ENCODE measurements at regions not wholly inside any gene's neighbourhood (a gene's known extent, or its start where the extent isn't known, plus 50 kb on each side); places are given as distances from the start of the nearest gene placed in this dataset.

GRCh38 chr4:54363037-54363436, 133.9 kb downstream of the PDGFRA start:
- TF ChIP-seq CTCF (IDR thresholded peaks at IDR 0.05) (no peak), EZH2 (IDR thresholded peaks at IDR 0.05; ENCODE audit: borderline replicate concordance, insufficient read depth, low read depth, low read length, poor library complexity, severe bottlenecking) (no peak)

Data from B cell (primary cell).